PC-3 (cell line): ENCODE measurements at regions not wholly inside any gene's neighbourhood (a gene's known extent, or its start where the extent isn't known, plus 50 kb on each side); places are given as distances from the start of the nearest gene placed in this dataset.

ENCODE experiments used
- EZH2 ChIP-seq: fragments of 300-600 bp; sonication (generic); IDR thresholded peaks from one replicate; pipeline ENCODE4 v1.6.1; 2017; ENCODE audit warnings: antibody characterized with exemption, mild to moderate bottlenecking, low read length; ENCODE audit not compliant: unreplicated experiment
- TF ChIP-seq, protein P1 (sequence below): fragments of 300-600 bp; sonication (generic); conservative IDR thresholded peaks from 2 replicates; pipeline ENCODE4 v1.5.1; 2017; ENCODE audit warnings: antibody characterized with exemption, low read depth, mild to moderate bottlenecking, low read length

- TF ChIP-seq, protein P1, sequence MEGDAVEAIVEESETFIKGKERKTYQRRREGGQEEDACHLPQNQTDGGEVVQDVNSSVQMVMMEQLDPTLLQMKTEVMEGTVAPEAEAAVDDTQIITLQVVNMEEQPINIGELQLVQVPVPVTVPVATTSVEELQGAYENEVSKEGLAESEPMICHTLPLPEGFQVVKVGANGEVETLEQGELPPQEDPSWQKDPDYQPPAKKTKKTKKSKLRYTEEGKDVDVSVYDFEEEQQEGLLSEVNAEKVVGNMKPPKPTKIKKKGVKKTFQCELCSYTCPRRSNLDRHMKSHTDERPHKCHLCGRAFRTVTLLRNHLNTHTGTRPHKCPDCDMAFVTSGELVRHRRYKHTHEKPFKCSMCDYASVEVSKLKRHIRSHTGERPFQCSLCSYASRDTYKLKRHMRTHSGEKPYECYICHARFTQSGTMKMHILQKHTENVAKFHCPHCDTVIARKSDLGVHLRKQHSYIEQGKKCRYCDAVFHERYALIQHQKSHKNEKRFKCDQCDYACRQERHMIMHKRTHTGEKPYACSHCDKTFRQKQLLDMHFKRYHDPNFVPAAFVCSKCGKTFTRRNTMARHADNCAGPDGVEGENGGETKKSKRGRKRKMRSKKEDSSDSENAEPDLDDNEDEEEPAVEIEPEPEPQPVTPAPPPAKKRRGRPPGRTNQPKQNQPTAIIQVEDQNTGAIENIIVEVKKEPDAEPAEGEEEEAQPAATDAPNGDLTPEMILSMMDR, result no peak
- TF ChIP-seq EZH2, result no peak
Measured at GRCh38 chr1:115457289-115457688, 119.2 kb upstream of the NGF start.
